Vagina (tissue), 2 donors: ENCODE measurements at regions not wholly inside any gene's neighbourhood (a gene's known extent, or its start where the extent isn't known, plus 50 kb on each side); places are given as distances from the start of the nearest gene placed in this dataset.

Source experiments
- DNase-seq, 2 donors: peaks; one replicate each; pipeline ENCODE4 v3.0.0-alpha.2; 2017; ENCODE audit errors: extremely low spot score in 2 of 2
- H3K27ac ChIP-seq: fragments of 200-600 bp; sonication (generic); one replicate; pipeline ENCODE4 v1.5.1; 2019
- H3K27me3 ChIP-seq: fragments of 200-600 bp; sonication (generic); one replicate; pipeline ENCODE4 v1.5.1; 2019
- H3K36me3 ChIP-seq, 2 donors: fragments of 200-600 bp; sonication (generic); one replicate each; pipeline ENCODE4 v1.5.1; 2017 to 2019
- H3K4me1 ChIP-seq: fragments of 200-600 bp; sonication (generic); one replicate; pipeline ENCODE4 v1.5.1; 2019
- H3K4me3 ChIP-seq, 2 donors: fragments of 200-600 bp; sonication (generic); 1 replicate in 1 of 2; 2 replicates in 1 of 2; pipeline ENCODE4 v1.5.1; 2016 to 2019
- H3K9me3 ChIP-seq: fragments of 200-600 bp; sonication (generic); one replicate; pipeline ENCODE4 v1.5.1; 2019
- POLR2A ChIP-seq, 2 donors: fragments of 450-650 bp; IDR thresholded peaks; one replicate each; pipeline ENCODE4 v1.6.1; 2017; ENCODE audit warnings: antibody characterized with exemption in 2 of 2, mild to moderate bottlenecking in 2 of 2, moderate library complexity in 2 of 2
- POLR2AphosphoS5 ChIP-seq, 2 donors: sonication (generic); formaldehyde crosslinking; IDR thresholded peaks; one replicate each; pipeline ENCODE4 v1.9.0; 2017; ENCODE audit warnings: antibody characterized with exemption in 2 of 2, mild to moderate bottlenecking in 2 of 2, low read depth in 1 of 2; ENCODE audit not compliant: insufficient read depth in 1 of 2
- intact Hi-C: fragments of 100-400 bp; cut with DNase I; formaldehyde crosslinking; loops from one replicate; pipeline ENCODE4 v1.15.1; 2023
- TF ChIP-seq, protein P1 (sequence below), 3 experiments: fragments of 450-650 bp in 2 of 3; fragments of 200-600 bp in 1 of 3; sonication (generic) in 1 of 3; IDR thresholded peaks; one replicate each; pipeline ENCODE4 v1.5.1; 2017 to 2019; ENCODE audit warnings: antibody characterized with exemption in 3 of 3, mild to moderate bottlenecking in 2 of 3, moderate library complexity in 2 of 3

DNA sequence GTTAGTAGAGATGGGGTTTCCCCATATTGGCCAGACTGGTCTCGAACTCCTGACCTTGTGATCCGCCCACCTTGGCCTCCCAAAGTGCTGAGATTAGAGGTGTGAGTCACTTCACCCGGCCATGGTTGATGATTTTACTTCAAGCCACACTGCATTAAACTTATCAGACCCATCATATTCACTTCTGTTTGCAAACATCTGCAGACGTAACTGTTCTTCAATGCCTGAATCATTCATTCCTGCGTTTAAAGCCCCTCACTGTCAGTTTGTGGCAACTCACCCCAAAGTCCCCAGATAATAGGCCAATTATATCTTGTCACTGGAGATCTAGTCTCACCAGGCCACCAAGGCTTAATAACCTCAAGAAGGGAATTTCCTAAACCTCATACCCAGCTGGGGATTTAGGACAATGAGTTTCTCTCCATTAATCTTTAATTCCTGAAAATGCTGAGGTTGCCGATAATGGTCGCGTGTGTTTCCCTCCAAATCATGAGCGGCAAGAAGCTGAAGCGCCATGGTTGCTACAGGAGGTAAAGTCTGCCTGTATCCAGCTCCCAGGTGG lies 229.6 kb downstream of the LY86 start:
- Histone ChIP-seq H3K27ac (no peak overlapping the region), H3K4me3 (no peak overlapping the region), H3K36me3 (no peaks in the 10 kb centered on the region), H3K4me1 (peaks cover 3% of the 10 kb centered on the region), H3K9me3 (no peaks in the 10 kb centered on the region), H3K27me3 (no peaks in the 10 kb centered on the region)
- no peak for TF ChIP-seq POLR2A (IDR thresholded peaks at IDR 0.05)
- no peak for TF ChIP-seq POLR2AphosphoS5 (IDR thresholded peaks at IDR 0.05; ENCODE audit: insufficient read depth in 1 of 2, low read depth in 1 of 2)
- TF ChIP-seq, protein P1, sequence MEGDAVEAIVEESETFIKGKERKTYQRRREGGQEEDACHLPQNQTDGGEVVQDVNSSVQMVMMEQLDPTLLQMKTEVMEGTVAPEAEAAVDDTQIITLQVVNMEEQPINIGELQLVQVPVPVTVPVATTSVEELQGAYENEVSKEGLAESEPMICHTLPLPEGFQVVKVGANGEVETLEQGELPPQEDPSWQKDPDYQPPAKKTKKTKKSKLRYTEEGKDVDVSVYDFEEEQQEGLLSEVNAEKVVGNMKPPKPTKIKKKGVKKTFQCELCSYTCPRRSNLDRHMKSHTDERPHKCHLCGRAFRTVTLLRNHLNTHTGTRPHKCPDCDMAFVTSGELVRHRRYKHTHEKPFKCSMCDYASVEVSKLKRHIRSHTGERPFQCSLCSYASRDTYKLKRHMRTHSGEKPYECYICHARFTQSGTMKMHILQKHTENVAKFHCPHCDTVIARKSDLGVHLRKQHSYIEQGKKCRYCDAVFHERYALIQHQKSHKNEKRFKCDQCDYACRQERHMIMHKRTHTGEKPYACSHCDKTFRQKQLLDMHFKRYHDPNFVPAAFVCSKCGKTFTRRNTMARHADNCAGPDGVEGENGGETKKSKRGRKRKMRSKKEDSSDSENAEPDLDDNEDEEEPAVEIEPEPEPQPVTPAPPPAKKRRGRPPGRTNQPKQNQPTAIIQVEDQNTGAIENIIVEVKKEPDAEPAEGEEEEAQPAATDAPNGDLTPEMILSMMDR (IDR thresholded peaks at IDR 0.05): no peak
- intact Hi-C loops: no loop called here
- no peak for DNase-seq

DNA sequence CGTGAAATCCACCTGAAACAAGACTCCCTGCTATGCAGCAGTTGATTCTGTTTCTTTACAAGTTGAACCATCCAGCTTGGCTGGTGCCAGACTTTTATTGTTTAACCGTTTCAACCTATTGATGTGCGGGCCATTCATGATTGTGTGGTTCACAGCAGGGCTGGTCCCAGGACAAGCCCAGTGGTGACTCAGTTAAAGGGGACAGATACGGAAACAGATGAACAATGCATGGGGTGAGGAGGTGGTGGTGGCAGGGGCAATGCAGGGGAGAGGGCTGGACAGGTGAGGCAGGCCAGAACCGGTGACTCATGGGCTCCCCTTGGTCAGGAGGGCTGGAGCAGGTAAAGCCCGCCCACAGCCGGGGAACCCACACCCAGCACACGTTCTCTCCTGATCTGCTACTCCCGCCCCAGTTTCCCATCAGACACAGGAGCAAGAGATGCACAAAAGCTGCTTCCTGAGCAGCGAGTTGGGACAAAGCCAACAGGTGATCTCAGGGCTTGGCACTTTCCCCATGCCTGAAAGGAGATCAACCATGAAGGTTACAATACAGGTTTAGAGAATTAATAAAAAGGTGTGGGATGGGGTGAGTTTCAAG lies 232.2 kb downstream of the LY86 start:
- peak; percentile 29 to 52 for TF ChIP-seq POLR2AphosphoS5 (IDR thresholded peaks at IDR 0.05; ENCODE audit: insufficient read depth in 1 of 2, low read depth in 1 of 2)
- TF ChIP-seq, protein P1 (IDR thresholded peaks at IDR 0.05): no peak
- Histone ChIP-seq H3K36me3 (no peaks in the 10 kb centered on the region), H3K4me1 (peaks cover 7% of the 10 kb centered on the region), H3K4me3 (no peak overlapping the region), H3K27ac (no peak overlapping the region), H3K9me3 (no peaks in the 10 kb centered on the region), H3K27me3 (no peaks in the 10 kb centered on the region)
- DNase-seq: no peak
- intact Hi-C loops: no loop called here

DNA sequence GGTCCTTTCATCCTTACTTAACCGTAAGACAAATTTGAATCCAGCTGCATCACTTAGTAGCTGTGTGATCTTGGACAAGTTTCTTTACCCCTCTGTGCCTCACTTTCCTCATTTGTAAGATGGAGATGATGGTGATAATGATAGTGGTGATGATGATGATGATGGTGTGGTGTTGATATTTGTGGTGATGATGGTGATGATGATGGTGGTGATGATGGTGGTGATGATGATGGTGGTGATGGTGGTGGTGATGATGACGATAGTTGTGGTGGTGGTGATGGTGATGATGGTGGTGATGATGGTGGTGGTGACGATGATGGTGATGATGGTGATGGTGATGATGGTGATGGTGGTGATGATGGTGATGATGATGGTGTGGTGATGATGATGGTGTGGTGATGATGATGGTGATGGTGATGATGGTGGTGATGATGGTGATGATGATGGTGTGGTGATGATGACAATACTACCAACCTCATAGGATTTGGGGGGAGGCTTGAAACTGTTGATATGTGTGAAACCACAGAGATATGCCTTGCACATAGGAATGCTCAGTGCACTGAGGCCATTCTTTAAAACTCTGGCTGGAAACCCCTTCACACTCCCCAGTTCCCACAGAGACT lies 233.2 kb downstream of the LY86 start:
- Histone ChIP-seq H3K36me3 (no peaks in the 10 kb centered on the region), H3K27me3 (no peaks in the 10 kb centered on the region), H3K27ac (no peak overlapping the region), H3K4me1 (peaks cover 17% of the 10 kb centered on the region), H3K4me3 (no peak overlapping the region), H3K9me3 (no peaks in the 10 kb centered on the region)
- no peak for DNase-seq
- intact Hi-C loops: no loop called here
- TF ChIP-seq, protein P1 (IDR thresholded peaks at IDR 0.05): no peak
- TF ChIP-seq POLR2AphosphoS5 (IDR thresholded peaks at IDR 0.05; ENCODE audit: insufficient read depth in 1 of 2, low read depth in 1 of 2): no peak
- no peak for TF ChIP-seq POLR2A (IDR thresholded peaks at IDR 0.05)

DNA sequence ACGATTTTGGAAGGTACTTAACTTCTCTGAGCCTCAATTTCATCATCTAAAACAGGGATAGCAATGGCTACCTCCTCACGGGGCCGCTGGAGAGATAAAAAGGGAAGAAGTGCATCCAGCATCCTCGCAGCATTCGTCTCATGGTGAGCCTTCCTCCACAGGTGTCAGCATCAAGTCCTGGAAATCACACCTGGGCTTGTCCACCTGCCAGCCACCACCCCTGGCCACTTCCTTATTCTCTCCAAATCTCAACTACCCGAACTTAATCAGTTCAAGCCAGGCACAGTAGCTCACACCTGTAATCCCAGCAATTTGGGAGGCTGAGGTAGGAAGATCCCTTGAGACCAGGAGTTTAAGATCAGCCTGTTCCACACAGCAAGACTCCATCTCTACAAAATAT lies 234.5 kb downstream of the LY86 start:
- Histone ChIP-seq H3K9me3 (no peaks in the 10 kb centered on the region), H3K4me3 (no peak overlapping the region), H3K36me3 (no peaks in the 10 kb centered on the region), H3K4me1 (peaks cover 22% of the 10 kb centered on the region), H3K27me3 (no peaks in the 10 kb centered on the region), H3K27ac (no peak overlapping the region)
- intact Hi-C loops: no loop called here
- no peak for TF ChIP-seq POLR2A (IDR thresholded peaks at IDR 0.05)
- TF ChIP-seq, protein P1 (IDR thresholded peaks at IDR 0.05): no peak
- TF ChIP-seq POLR2AphosphoS5 (IDR thresholded peaks at IDR 0.05; ENCODE audit: insufficient read depth in 1 of 2, low read depth in 1 of 2): no peak
- DNase-seq: no peak
